ENCODE measurements at regions not wholly inside any gene's neighbourhood (a gene's known extent, or its start where the extent isn't known, plus 50 kb on each side); places are given as distances from the start of the nearest gene placed in this dataset.

DNA sequence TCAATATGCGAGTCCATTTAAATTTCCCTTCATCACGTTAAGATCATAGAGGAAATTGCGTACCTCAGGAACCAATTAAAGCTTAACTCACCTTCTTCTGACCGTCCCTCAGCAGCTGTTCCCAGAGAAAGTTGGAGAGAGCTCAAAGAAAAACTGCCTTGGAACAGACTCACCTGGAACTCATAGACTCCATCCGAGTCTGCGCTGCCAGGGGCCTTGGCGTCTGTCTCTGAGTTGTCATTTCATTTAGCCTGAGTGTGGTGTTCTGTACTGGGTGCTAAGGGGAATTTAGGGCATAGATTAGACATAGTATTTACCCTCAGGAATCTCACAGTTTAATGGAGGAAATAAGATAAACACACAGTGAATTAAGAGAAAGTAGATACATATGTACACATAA, 892.7 kb downstream of the TLE1 start:
- Histone ChIP-seq H2AK5ac (ENCODE audit: low read depth, low read length) (no peak overlapping the region), H3K4me1 (ENCODE audit: control insufficient read depth in 2 of 2, insufficient read depth in 1 of 2, low read depth in 1 of 2, low read length in 2 of 2) (peaks cover 5 to 20% of the 10 kb centered on the region in 2 donors), H3K36me3 (replicated peaks in 1 of 2; ENCODE audit: control insufficient read depth in 2 of 2, insufficient read depth in 2 of 2, low read length in 2 of 2) (no peaks in the 10 kb centered on the region), H3K23ac (ENCODE audit: low read depth, low read length, poor library complexity) (no peak overlapping the region), H2BK12ac (ENCODE audit: low read length) (no peak overlapping the region), H3K27ac (replicated peaks; ENCODE audit: low read length) (no peak overlapping the region), H3K14ac (ENCODE audit: low read length) (no peak overlapping the region), H2BK5ac (ENCODE audit: low read length) (no peak overlapping the region), H4K91ac (ENCODE audit: low read depth, low read length, poor library complexity) (no peak overlapping the region), H2BK15ac (ENCODE audit: low read length) (no peak overlapping the region), H3K4ac (ENCODE audit: low read length) (no peak overlapping the region), H3K27me3 (ENCODE audit: control insufficient read depth in 3 of 3, insufficient read depth in 3 of 3, low read depth in 1 of 3, low read length in 3 of 3) (no peaks in the 10 kb centered on the region), H3K4me3 (ENCODE audit: low read length in 2 of 2) (no peak overlapping the region), H3K4me2 (ENCODE audit: insufficient read depth, low read length, poor library complexity, severe bottlenecking) (no peak overlapping the region), H2BK120ac (ENCODE audit: low read depth, low read length) (no peak overlapping the region), H3K9me3 (replicated peaks in 1 of 2; ENCODE audit: control insufficient read depth in 2 of 2, insufficient read depth in 1 of 2, low read depth in 1 of 2, low read length in 2 of 2) (peaks cover 0 to 2% of the 10 kb centered on the region in 2 donors), H4K8ac (ENCODE audit: low read depth, low read length) (no peak overlapping the region), H3K18ac (ENCODE audit: low read length) (no peak overlapping the region), H3K79me1 (ENCODE audit: low read depth, low read length) (no peaks in the 10 kb centered on the region), H2AFZ (ENCODE audit: low read length) (no peak overlapping the region), H3K9ac (ENCODE audit: low read depth, low read length, poor library complexity) (no peak overlapping the region)
- no peak for DNase-seq (ENCODE audit: low spot score)
- no CpG with 5 or more reads among the region's 7 CpGs for WGBS, 2 donors (ENCODE audit: extremely low coverage in 2 of 2, insufficient read length in 2 of 2, insufficient replicate concordance in 1 of 2)

DNA sequence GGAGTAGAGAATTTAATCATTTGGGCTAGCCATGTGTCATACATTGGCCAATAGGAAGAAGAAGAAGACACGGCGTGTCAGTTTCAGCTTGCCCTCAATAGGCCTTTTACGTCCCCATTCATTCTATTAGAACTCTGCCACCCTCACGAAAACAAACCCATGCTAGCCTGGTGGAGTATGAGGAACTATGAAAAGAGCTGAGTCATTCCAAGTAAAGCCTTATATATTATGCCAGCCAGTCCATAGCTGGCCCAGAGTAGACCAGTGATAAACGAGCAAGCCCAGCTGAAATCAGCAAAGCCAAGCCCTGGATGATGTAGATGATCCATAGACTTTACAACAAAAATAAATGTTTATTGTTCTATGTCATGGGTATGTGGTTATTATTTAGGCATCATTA, 895.1 kb downstream of the TLE1 start:
- H2BK5ac ChIP-seq (ENCODE audit: low read length), result no peak overlapping the region
- H3K4ac ChIP-seq (ENCODE audit: low read length), result no peak overlapping the region
- H3K14ac ChIP-seq (ENCODE audit: low read length), result no peak overlapping the region
- no peaks in the 10 kb centered on the region for H3K27me3 ChIP-seq (ENCODE audit: control insufficient read depth in 3 of 3, insufficient read depth in 3 of 3, low read depth in 1 of 3, low read length in 3 of 3)
- H3K79me1 ChIP-seq (ENCODE audit: low read depth, low read length), result no peaks in the 10 kb centered on the region
- no peak overlapping the region for H3K9ac ChIP-seq (ENCODE audit: low read depth, low read length, poor library complexity)
- no peak overlapping the region for H3K27ac ChIP-seq (replicated peaks; ENCODE audit: low read length)
- no peaks in the 10 kb centered on the region for H3K36me3 ChIP-seq (replicated peaks in 1 of 2; ENCODE audit: control insufficient read depth in 2 of 2, insufficient read depth in 2 of 2, low read length in 2 of 2)
- H4K91ac ChIP-seq (ENCODE audit: low read depth, low read length, poor library complexity), result no peak overlapping the region
- no peak overlapping the region for H3K18ac ChIP-seq (ENCODE audit: low read length)
- no peak overlapping the region for H3K4me2 ChIP-seq (ENCODE audit: insufficient read depth, low read length, poor library complexity, severe bottlenecking)
- WGBS, 2 donors (ENCODE audit: extremely low coverage in 2 of 2, insufficient read length in 2 of 2, insufficient replicate concordance in 1 of 2), result no CpG with 5 or more reads among the region's 5 CpGs
- no peak overlapping the region for H3K23ac ChIP-seq (ENCODE audit: low read depth, low read length, poor library complexity)
- H2BK120ac ChIP-seq (ENCODE audit: low read depth, low read length), result no peak overlapping the region
- no peak overlapping the region for H3K4me3 ChIP-seq (ENCODE audit: low read length in 2 of 2)
- H2BK15ac ChIP-seq (ENCODE audit: low read length), result no peak overlapping the region
- no peak for DNase-seq (ENCODE audit: low spot score)
- H2AFZ ChIP-seq (ENCODE audit: low read length), result no peak overlapping the region
- H4K8ac ChIP-seq (ENCODE audit: low read depth, low read length), result no peak overlapping the region
- H3K9me3 ChIP-seq (replicated peaks in 1 of 2; ENCODE audit: control insufficient read depth in 2 of 2, insufficient read depth in 1 of 2, low read depth in 1 of 2, low read length in 2 of 2), result no peaks in the 10 kb centered on the region
- no peak overlapping the region for H2AK5ac ChIP-seq (ENCODE audit: low read depth, low read length)
- no peak overlapping the region for H2BK12ac ChIP-seq (ENCODE audit: low read length)
- H3K4me1 ChIP-seq (ENCODE audit: control insufficient read depth in 2 of 2, insufficient read depth in 1 of 2, low read depth in 1 of 2, low read length in 2 of 2), result peaks cover 5 to 23% of the 10 kb centered on the region in 2 donors

DNA sequence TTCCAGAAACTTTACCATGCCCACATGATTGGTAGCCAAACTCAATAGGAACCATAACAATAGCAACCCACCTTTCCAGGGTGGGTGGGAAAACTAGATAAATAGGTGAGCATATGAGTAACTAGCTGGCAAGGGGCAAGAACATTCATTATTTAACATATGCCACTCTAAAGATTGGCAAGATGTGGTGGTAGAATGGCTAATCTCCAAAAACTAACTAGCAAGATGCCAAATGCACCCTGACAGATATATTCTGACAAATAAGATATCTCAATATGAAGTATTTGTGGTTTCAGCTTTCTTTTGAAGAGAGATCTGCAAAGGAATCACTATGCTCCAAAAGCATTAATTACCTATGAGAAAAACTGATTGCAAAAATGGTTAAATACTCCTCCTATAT, 895.6 kb downstream of the TLE1 start:
- no peak for DNase-seq (ENCODE audit: low spot score)
- peaks cover 5 to 20% of the 10 kb centered on the region in 2 donors for H3K4me1 ChIP-seq (ENCODE audit: control insufficient read depth in 2 of 2, insufficient read depth in 1 of 2, low read depth in 1 of 2, low read length in 2 of 2)
- H3K79me1 ChIP-seq (ENCODE audit: low read depth, low read length), result no peaks in the 10 kb centered on the region
- H2BK12ac ChIP-seq (ENCODE audit: low read length), result no peak overlapping the region
- no peaks in the 10 kb centered on the region for H3K36me3 ChIP-seq (replicated peaks in 1 of 2; ENCODE audit: control insufficient read depth in 2 of 2, insufficient read depth in 2 of 2, low read length in 2 of 2)
- no peak overlapping the region for H3K4me3 ChIP-seq (ENCODE audit: low read length in 2 of 2)
- no peak overlapping the region for H3K14ac ChIP-seq (ENCODE audit: low read length)
- H3K18ac ChIP-seq (ENCODE audit: low read length), result no peak overlapping the region
- no peak overlapping the region for H3K4me2 ChIP-seq (ENCODE audit: insufficient read depth, low read length, poor library complexity, severe bottlenecking)
- no peak overlapping the region for H3K27ac ChIP-seq (replicated peaks; ENCODE audit: low read length)
- no peak overlapping the region for H3K4ac ChIP-seq (ENCODE audit: low read length)
- H4K8ac ChIP-seq (ENCODE audit: low read depth, low read length), result no peak overlapping the region
- H3K27me3 ChIP-seq (ENCODE audit: control insufficient read depth in 3 of 3, insufficient read depth in 3 of 3, low read depth in 1 of 3, low read length in 3 of 3), result no peaks in the 10 kb centered on the region
- H3K23ac ChIP-seq (ENCODE audit: low read depth, low read length, poor library complexity), result no peak overlapping the region
- no peak overlapping the region for H3K9ac ChIP-seq (ENCODE audit: low read depth, low read length, poor library complexity)
- H2AFZ ChIP-seq (ENCODE audit: low read length), result no peak overlapping the region
- H4K91ac ChIP-seq (ENCODE audit: low read depth, low read length, poor library complexity), result no peak overlapping the region
- H2AK5ac ChIP-seq (ENCODE audit: low read depth, low read length), result no peak overlapping the region
- H2BK15ac ChIP-seq (ENCODE audit: low read length), result no peak overlapping the region
- no peaks in the 10 kb centered on the region for H3K9me3 ChIP-seq (replicated peaks in 1 of 2; ENCODE audit: control insufficient read depth in 2 of 2, insufficient read depth in 1 of 2, low read depth in 1 of 2, low read length in 2 of 2)
- H2BK5ac ChIP-seq (ENCODE audit: low read length), result no peak overlapping the region
- H2BK120ac ChIP-seq (ENCODE audit: low read depth, low read length), result no peak overlapping the region

DNA sequence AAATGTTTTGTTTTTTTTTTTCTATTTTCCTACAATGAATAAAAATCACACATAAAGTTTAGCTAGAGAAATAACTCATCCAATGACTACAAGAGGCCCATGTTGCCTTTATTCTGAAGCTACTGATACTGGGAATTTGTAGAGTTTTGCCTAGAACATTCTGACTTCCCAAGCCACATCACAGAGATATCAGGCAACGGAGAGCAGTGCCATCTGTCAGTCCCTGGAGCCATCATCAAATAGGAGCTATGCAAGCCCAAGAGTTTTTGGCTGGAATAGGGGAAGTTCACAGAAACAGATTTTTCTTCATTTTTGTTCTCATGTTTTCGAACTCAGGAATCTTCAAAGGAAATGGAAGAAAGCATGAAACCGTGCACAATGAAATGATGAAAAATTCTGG, 896.6 kb downstream of the TLE1 start:
- Histone ChIP-seq H3K27ac (replicated peaks; ENCODE audit: low read length) (no peak overlapping the region), H3K4me2 (ENCODE audit: insufficient read depth, low read length, poor library complexity, severe bottlenecking) (no peak overlapping the region), H2AFZ (ENCODE audit: low read length) (no peak overlapping the region), H3K27me3 (ENCODE audit: control insufficient read depth in 3 of 3, insufficient read depth in 3 of 3, low read depth in 1 of 3, low read length in 3 of 3) (no peaks in the 10 kb centered on the region), H3K4me3 (ENCODE audit: low read length in 2 of 2) (no peak overlapping the region), H3K4me1 (ENCODE audit: control insufficient read depth in 2 of 2, insufficient read depth in 1 of 2, low read depth in 1 of 2, low read length in 2 of 2) (peaks cover 2 to 10% of the 10 kb centered on the region in 2 donors), H3K79me1 (ENCODE audit: low read depth, low read length) (no peaks in the 10 kb centered on the region), H2BK15ac (ENCODE audit: low read length) (no peak overlapping the region), H3K9ac (ENCODE audit: low read depth, low read length, poor library complexity) (no peak overlapping the region), H2AK5ac (ENCODE audit: low read depth, low read length) (no peak overlapping the region), H3K9me3 (replicated peaks in 1 of 2; ENCODE audit: control insufficient read depth in 2 of 2, insufficient read depth in 1 of 2, low read depth in 1 of 2, low read length in 2 of 2) (no peaks in the 10 kb centered on the region), H3K23ac (ENCODE audit: low read depth, low read length, poor library complexity) (no peak overlapping the region), H4K91ac (ENCODE audit: low read depth, low read length, poor library complexity) (no peak overlapping the region), H2BK5ac (ENCODE audit: low read length) (no peak overlapping the region), H4K8ac (ENCODE audit: low read depth, low read length) (no peak overlapping the region), H3K4ac (ENCODE audit: low read length) (no peak overlapping the region), H2BK120ac (ENCODE audit: low read depth, low read length) (no peak overlapping the region), H3K14ac (ENCODE audit: low read length) (no peak overlapping the region), H3K36me3 (replicated peaks in 1 of 2; ENCODE audit: control insufficient read depth in 2 of 2, insufficient read depth in 2 of 2, low read length in 2 of 2) (no peaks in the 10 kb centered on the region), H3K18ac (ENCODE audit: low read length) (no peak overlapping the region), H2BK12ac (ENCODE audit: low read length) (no peak overlapping the region)
- no peak for DNase-seq (ENCODE audit: low spot score)
- WGBS, 2 donors (ENCODE audit: extremely low coverage in 2 of 2, insufficient read length in 2 of 2, insufficient replicate concordance in 1 of 2), result no CpG with 5 or more reads among the region's 3 CpGs
